H1 (cell line): ENCODE measurements at regions not wholly inside any gene's neighbourhood (a gene's known extent, or its start where the extent isn't known, plus 50 kb on each side); places are given as distances from the start of the nearest gene placed in this dataset.

Source experiments
- CTCF ChIA-PET: fragments of 300-600 bp; sonication (Branson Sonifier 250); formaldehyde crosslinking; loops from one replicate; lab custom pipeline; 2021; ENCODE audit not compliant: partially characterized antibody; lab: Charles Lee
- POLR2A ChIA-PET: fragments of 300-600 bp; sonication (Branson Sonifier 250); formaldehyde crosslinking; loops from one replicate; lab custom pipeline; 2021; ENCODE audit warnings: inconsistent platforms; ENCODE audit not compliant: partially characterized antibody; lab: Charles Lee
- DNase-seq, 2 experiments: peaks; one replicate each; pipeline versions ENCODE4 v3.0.0 to v3.0.0-alpha.2; 2010 to 2022; ENCODE audit warnings: low spot score in 2 of 2, low read depth in 1 of 2, mixed read lengths in 1 of 2
- FAIRE-seq: peaks from 2 replicates; lab custom pipeline; 2011; peaks lifted over from hg19 to GRCh38; lab: Jason Lieb, UNC
- H2AFZ ChIP-seq: 2 replicates; pipeline ENCODE4 v1.8.1; 2012; ENCODE audit warnings: low read length, inconsistent platforms
- H2AK5ac ChIP-seq: 2 replicates; pipeline ENCODE4 v1.6.1; 2013; ENCODE audit warnings: low read depth, low read length
- H2BK120ac ChIP-seq: replicated peaks from 2 replicates; pipeline ENCODE3; 2013; ENCODE audit warnings: low read depth, low read length, inconsistent platforms
- H2BK12ac ChIP-seq: 2 replicates; pipeline ENCODE4 v1.6.1; 2013; ENCODE audit warnings: low read depth, low read length
- H2BK15ac ChIP-seq: 2 replicates; pipeline ENCODE4 v1.6.1; 2013; ENCODE audit warnings: low read length
- H2BK20ac ChIP-seq: 2 replicates; pipeline ENCODE4 v1.6.1; 2013; ENCODE audit warnings: low read length
- H2BK5ac ChIP-seq: 2 replicates; pipeline ENCODE4 v1.6.1; 2013; ENCODE audit warnings: low read depth, low read length
- H3K14ac ChIP-seq: 2 replicates; pipeline ENCODE4 v1.6.1; 2013; ENCODE audit warnings: inconsistent platforms; ENCODE audit not compliant: insufficient read length
- H3K18ac ChIP-seq: 2 replicates; pipeline ENCODE4 v1.6.1; 2013; ENCODE audit warnings: low read length; ENCODE audit errors: extremely low read depth
- H3K23ac ChIP-seq: 2 replicates; pipeline ENCODE4 v1.6.1; 2013; ENCODE audit warnings: inconsistent platforms; ENCODE audit not compliant: insufficient read length
- H3K23me2 ChIP-seq: 2 replicates; pipeline ENCODE4 v1.6.1; 2013; ENCODE audit warnings: low read depth, low read length
- H3K27ac ChIP-seq: 2 replicates; pipeline ENCODE4 v1.6.1; 2011; ENCODE audit warnings: low read depth, low read length, inconsistent platforms
- H3K27me3 ChIP-seq, 4 experiments: replicated peaks in 1 of 4; 1 replicate in 1 of 4; 2 replicates in 3 of 4; pipeline versions ENCODE4 v1.6.1 to v1.8.1; 2011 to 2013; ENCODE audit warnings: low read length in 3 of 4, mild to moderate bottlenecking in 3 of 4, inconsistent platforms in 2 of 4, mixed read lengths in 2 of 4, moderate library complexity in 1 of 4; ENCODE audit not compliant: control insufficient read depth in 3 of 4, insufficient read depth in 3 of 4; ENCODE audit errors: extremely low read depth in 1 of 4
- H3K36me3 ChIP-seq, 4 experiments: 2 replicates each; pipeline versions ENCODE4 v1.6.1 to v1.8.1; 2011 to 2013; ENCODE audit warnings: mild to moderate bottlenecking in 4 of 4, low read length in 3 of 4, moderate library complexity in 2 of 4, control low read depth in 1 of 4, inconsistent platforms in 1 of 4; ENCODE audit not compliant: insufficient read depth in 4 of 4, control insufficient read depth in 2 of 4
- H3K4ac ChIP-seq: replicated peaks from 2 replicates; pipeline ENCODE3; 2013; ENCODE audit warnings: low read length, low read depth, mixed read lengths, inconsistent platforms; ENCODE audit not compliant: insufficient read length
- H3K4me1 ChIP-seq, 4 experiments: replicated peaks in 1 of 4; 1 replicate in 1 of 4; 2 replicates in 3 of 4; pipeline versions ENCODE4 v1.6.1 to v1.8.1; 2011 to 2013; ENCODE audit warnings: low read length in 3 of 4, inconsistent platforms in 2 of 4, mixed read lengths in 1 of 4; ENCODE audit not compliant: insufficient read depth in 4 of 4, control insufficient read depth in 3 of 4
- H3K4me2 ChIP-seq, 2 experiments: 2 replicates each; pipeline versions ENCODE4 v1.6.1 to v1.8.1; 2011 to 2013; ENCODE audit warnings: low read depth in 2 of 2, low read length in 2 of 2, control low read depth in 1 of 2, inconsistent platforms in 1 of 2, mild to moderate bottlenecking in 1 of 2; ENCODE audit not compliant: insufficient read depth in 1 of 2
- H3K4me3 ChIP-seq, 4 experiments: fragments of 200-600, 300-600 bp in 1 of 4; sonication (generic), shearing (Covaris generic), sonication (Bioruptor Twin) in 1 of 4; 2 replicates each; pipeline versions ENCODE4 v1.5.1 to v1.8.1; 2011 to 2016; ENCODE audit warnings: low read length in 4 of 4, low read depth in 3 of 4, control low read depth in 2 of 4, inconsistent platforms in 2 of 4, mild to moderate bottlenecking in 2 of 4, mixed read lengths in 1 of 4, moderate library complexity in 1 of 4; ENCODE audit not compliant: insufficient read depth in 2 of 4; ENCODE audit errors: extremely low read depth in 1 of 4
- H3K56ac ChIP-seq: replicated peaks from 2 replicates; pipeline ENCODE3; 2013; ENCODE audit warnings: low read depth, mild to moderate bottlenecking, mixed read lengths, low read length, inconsistent platforms; ENCODE audit not compliant: insufficient read length
- H3K79me1 ChIP-seq: 2 replicates; pipeline ENCODE4 v1.6.1; 2013; ENCODE audit warnings: low read depth, low read length, control low read depth
- H3K79me2 ChIP-seq, 2 experiments: 2 replicates each; pipeline versions ENCODE4 v1.6.1 to v1.8.1; 2012 to 2013; ENCODE audit warnings: low read length in 2 of 2, mild to moderate bottlenecking in 2 of 2, inconsistent platforms in 1 of 2; ENCODE audit not compliant: insufficient read depth in 2 of 2, control insufficient read depth in 1 of 2
- H3K9ac ChIP-seq, 4 experiments: replicated peaks in 1 of 4; 1 replicate in 1 of 4; 2 replicates in 3 of 4; pipeline versions ENCODE4 v1.6.1 to v1.8.1; 2011 to 2013; ENCODE audit warnings: low read depth in 3 of 4, low read length in 3 of 4, control low read depth in 2 of 4, mild to moderate bottlenecking in 2 of 4, moderate library complexity in 2 of 4, inconsistent platforms in 1 of 4; ENCODE audit errors: extremely low read depth in 1 of 4
- H3K9me3 ChIP-seq, 2 experiments: 2 replicates each; pipeline versions ENCODE4 v1.6.1 to v1.8.1; 2012 to 2013; ENCODE audit warnings: mild to moderate bottlenecking in 2 of 2, moderate library complexity in 2 of 2, control low read depth in 1 of 2, inconsistent platforms in 1 of 2, low read depth in 1 of 2, low read length in 1 of 2, mixed read lengths in 1 of 2; ENCODE audit not compliant: insufficient read depth in 2 of 2
- H4K20me1 ChIP-seq, 2 experiments: replicated peaks in 1 of 2; 2 replicates each; pipeline versions ENCODE3 to v1.8.1; 2011 to 2013; ENCODE audit warnings: inconsistent platforms in 2 of 2, low read length in 2 of 2, mild to moderate bottlenecking in 1 of 2; ENCODE audit not compliant: insufficient read depth in 2 of 2, control insufficient read depth in 1 of 2
- H4K5ac ChIP-seq: 2 replicates; pipeline ENCODE4 v1.6.1; 2013; ENCODE audit warnings: low read length, low read depth, mixed read lengths, inconsistent platforms; ENCODE audit not compliant: insufficient read length
- H4K8ac ChIP-seq: 2 replicates; pipeline ENCODE4 v1.8.0; 2013; ENCODE audit warnings: mild to moderate bottlenecking, moderate library complexity, low read length, inconsistent platforms; ENCODE audit not compliant: insufficient read depth; ENCODE audit errors: extremely low read depth
- H4K91ac ChIP-seq: replicated peaks from 2 replicates; pipeline ENCODE3; 2013; ENCODE audit warnings: low read length, mixed read lengths, inconsistent platforms; ENCODE audit not compliant: insufficient read length
- ASH2L ChIP-seq: fragments of 200-600, 300-600 bp; sonication (generic); IDR thresholded peaks from one replicate; pipeline ENCODE4 v1.7.1; 2017; ENCODE audit warnings: low read length
- CEBPB ChIP-seq: IDR thresholded peaks from 2 replicates; pipeline ENCODE4 v1.6.1; 2012; ENCODE audit warnings: low read depth, low read length
- CHD2 ChIP-seq: IDR thresholded peaks from 2 replicates; pipeline ENCODE4 v1.6.1; 2012; ENCODE audit warnings: low read length, improper control_type of control experiment
- HDAC2 ChIP-seq, 2 experiments: fragments of 300-600 bp in 1 of 2; sonication (generic) in 1 of 2; IDR thresholded peaks; 2 replicates each; pipeline ENCODE4 v1.6.1; 2011 to 2012; ENCODE audit warnings: low read depth in 2 of 2, low read length in 2 of 2, mild to moderate bottlenecking in 2 of 2, moderate library complexity in 2 of 2, borderline replicate concordance in 1 of 2, inconsistent platforms in 1 of 2
- NANOG ChIP-seq: IDR thresholded peaks from 2 replicates; pipeline ENCODE4 v1.6.1; 2011; ENCODE audit warnings: low read length, low read depth, mild to moderate bottlenecking, inconsistent platforms; ENCODE audit not compliant: insufficient read depth, poor library complexity, severe bottlenecking
- POLR2A ChIP-seq, 2 experiments: IDR thresholded peaks; 1 replicate in 1 of 2; 2 replicates in 1 of 2; pipeline ENCODE4 v1.6.1; 2011; ENCODE audit warnings: low read depth in 2 of 2, low read length in 2 of 2, mild to moderate bottlenecking in 2 of 2; ENCODE audit errors: control extremely low read depth in 1 of 2
- SP4 ChIP-seq: IDR thresholded peaks from 2 replicates; pipeline ENCODE4 v1.6.1; 2012; ENCODE audit warnings: low read length, inconsistent platforms
- TAF7 ChIP-seq: optimal IDR thresholded peaks from 2 replicates; pipeline ENCODE3; 2011; ENCODE audit warnings: low read depth, mild to moderate bottlenecking, inconsistent platforms, low read length, moderate library complexity, borderline replicate concordance
- TCF12 ChIP-seq: IDR thresholded peaks from 2 replicates; pipeline ENCODE4 v1.6.1; 2011; ENCODE audit warnings: low read depth, mild to moderate bottlenecking, low read length
- TEAD4 ChIP-seq: IDR thresholded peaks from 2 replicates; pipeline ENCODE4 v1.6.1; 2012; ENCODE audit warnings: low read depth, low read length, inconsistent platforms, mixed read lengths
- WGBS, 2 experiments: shearing (Covaris generic) in 1 of 2; methylation state at CpG; one replicate each; pipeline versions ENCODE4 v1.1.6 to v1.1.7; 2013 to 2015; ENCODE audit warnings: low lambda C conversion rate in 2 of 2, mixed read lengths in 2 of 2, inconsistent platforms in 1 of 2, low coverage in 1 of 2, missing lambda C conversion rate in 1 of 2; ENCODE audit not compliant: insufficient replicate concordance in 2 of 2, insufficient coverage in 1 of 2, insufficient read length in 1 of 2; ENCODE audit errors: extremely low coverage in 1 of 2, missing lambda C conversion rate in 1 of 2; 5-methylcytosine and 5-hydroxymethylcytosine counted together
- TF ChIP-seq, protein P1 (sequence below): IDR thresholded peaks from 2 replicates; pipeline ENCODE4 v1.6.1; 2011; ENCODE audit warnings: low read length, improper control_type of control experiment
- TF ChIP-seq, protein P2 (sequence below): IDR thresholded peaks from 2 replicates; pipeline ENCODE4 v1.6.1; 2012; ENCODE audit warnings: low read length, inconsistent platforms

DNA sequence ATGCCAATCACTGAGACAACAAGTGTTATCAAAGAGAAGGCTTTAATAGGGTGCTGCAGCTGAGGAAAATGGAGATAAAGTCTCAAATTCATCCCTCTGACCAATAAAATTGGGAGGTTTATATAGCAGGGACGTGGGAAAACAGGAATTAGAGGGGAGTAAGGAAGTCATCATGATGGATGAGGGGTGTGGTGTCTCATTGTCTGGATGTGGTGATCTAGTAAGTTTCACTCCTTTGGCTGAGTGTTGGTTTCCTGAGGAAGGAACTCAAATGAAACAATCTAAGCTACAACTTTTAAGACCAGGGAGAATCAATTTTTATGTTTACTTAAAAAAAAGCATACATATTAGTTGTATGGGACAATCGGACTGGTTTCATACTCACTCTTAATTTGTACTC, 491.0 kb upstream of the KIRREL3 start:
- no peak overlapping the region for H2BK12ac ChIP-seq
- TF ChIP-seq ASH2L (no peak), POLR2A (IDR thresholded peaks at IDR 0.05; ENCODE audit: control extremely low read depth in 1 of 2, low read depth in 2 of 2, low read length in 2 of 2) (no peak), NANOG (no peak), CEBPB (no peak), SP4 (no peak), TAF7 (no peak), TEAD4 (no peak), TCF12 (no peak), CHD2 (no peak), HDAC2 (IDR thresholded peaks at IDR 0.05; ENCODE audit: borderline replicate concordance in 1 of 2, low read depth in 2 of 2, low read length in 2 of 2) (no peak)
- TF ChIP-seq, protein P1, sequence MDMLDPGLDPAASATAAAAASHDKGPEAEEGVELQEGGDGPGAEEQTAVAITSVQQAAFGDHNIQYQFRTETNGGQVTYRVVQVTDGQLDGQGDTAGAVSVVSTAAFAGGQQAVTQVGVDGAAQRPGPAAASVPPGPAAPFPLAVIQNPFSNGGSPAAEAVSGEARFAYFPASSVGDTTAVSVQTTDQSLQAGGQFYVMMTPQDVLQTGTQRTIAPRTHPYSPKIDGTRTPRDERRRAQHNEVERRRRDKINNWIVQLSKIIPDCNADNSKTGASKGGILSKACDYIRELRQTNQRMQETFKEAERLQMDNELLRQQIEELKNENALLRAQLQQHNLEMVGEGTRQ = no peak
- TF ChIP-seq, protein P2, sequence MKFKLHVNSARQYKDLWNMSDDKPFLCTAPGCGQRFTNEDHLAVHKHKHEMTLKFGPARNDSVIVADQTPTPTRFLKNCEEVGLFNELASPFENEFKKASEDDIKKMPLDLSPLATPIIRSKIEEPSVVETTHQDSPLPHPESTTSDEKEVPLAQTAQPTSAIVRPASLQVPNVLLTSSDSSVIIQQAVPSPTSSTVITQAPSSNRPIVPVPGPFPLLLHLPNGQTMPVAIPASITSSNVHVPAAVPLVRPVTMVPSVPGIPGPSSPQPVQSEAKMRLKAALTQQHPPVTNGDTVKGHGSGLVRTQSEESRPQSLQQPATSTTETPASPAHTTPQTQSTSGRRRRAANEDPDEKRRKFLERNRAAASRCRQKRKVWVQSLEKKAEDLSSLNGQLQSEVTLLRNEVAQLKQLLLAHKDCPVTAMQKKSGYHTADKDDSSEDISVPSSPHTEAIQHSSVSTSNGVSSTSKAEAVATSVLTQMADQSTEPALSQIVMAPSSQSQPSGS = no peak

More for the DNA sequence above, 491.0 kb upstream of the KIRREL3 start:
- no peaks in the 10 kb centered on the region for H3K79me1 ChIP-seq
- no peak overlapping the region for H4K91ac ChIP-seq
- CTCF ChIA-PET = interaction anchor here (0.6 to 2.1 kb wide), 4 partner anchors 10 to 100 kb away, joined by 3 to 9 read pairs (median 5); no protein-coding TSS in a partner anchor
- POLR2A ChIA-PET = no interaction called here
- no peak overlapping the region for H3K4me3 ChIP-seq
- no peaks in the 10 kb centered on the region for H3K36me3 ChIP-seq
- H3K79me2 ChIP-seq = no peaks in the 10 kb centered on the region
- H2BK15ac ChIP-seq = no peak overlapping the region
- no peak for DNase-seq
- no peaks in the 10 kb centered on the region for H3K23me2 ChIP-seq
- H2BK120ac ChIP-seq = no peak overlapping the region
- no peak overlapping the region for H3K18ac ChIP-seq
- H3K9ac ChIP-seq = no peak overlapping the region
- WGBS, 2 experiments = 90% methylated on average over 2 of the region's 2 CpGs; no CpG with 5 or more reads in 1 of the 2 experiments
- no peak overlapping the region for H3K23ac ChIP-seq
- no peak overlapping the region for H4K8ac ChIP-seq
- H3K4me2 ChIP-seq = no peak overlapping the region
- no peak overlapping the region for H2AK5ac ChIP-seq
- H3K14ac ChIP-seq = no peak overlapping the region
- no peak overlapping the region for H2AFZ ChIP-seq
- H3K4ac ChIP-seq = no peak overlapping the region
- no peaks in the 10 kb centered on the region for H3K4me1 ChIP-seq
- H4K5ac ChIP-seq = no peak overlapping the region
- no peaks in the 10 kb centered on the region for H3K27me3 ChIP-seq
- FAIRE-seq = no peak
- no peaks in the 10 kb centered on the region for H4K20me1 ChIP-seq
- no peak overlapping the region for H3K27ac ChIP-seq
- peaks cover 5 to 8% of the 10 kb centered on the region in 2 experiments; a peak in 3 of 4 replicates for H3K9me3 ChIP-seq
- H2BK5ac ChIP-seq = no peak overlapping the region
- no peak overlapping the region for H3K56ac ChIP-seq
- no peak overlapping the region for H2BK20ac ChIP-seq
